Suprapubic skin (tissue), 3 donors: ENCODE measurements at regions not wholly inside any gene's neighbourhood (a gene's known extent, or its start where the extent isn't known, plus 50 kb on each side); places are given as distances from the start of the nearest gene placed in this dataset.

Source experiments
- CTCF ChIP-seq, 2 donors: fragments of 200-600 bp in 1 of 2; fragments of 450-650 bp in 1 of 2; sonication (generic) in 1 of 2; IDR thresholded peaks; one replicate each; pipeline ENCODE4 v1.5.1; 2016 to 2019; ENCODE audit warnings: antibody characterized with exemption in 2 of 2, mild to moderate bottlenecking in 1 of 2, moderate library complexity in 1 of 2
- EP300 ChIP-seq: sonication (generic); formaldehyde crosslinking; IDR thresholded peaks from one replicate; pipeline ENCODE4 v1.6.1; 2017; ENCODE audit warnings: antibody characterized with exemption
- POLR2A ChIP-seq, 2 donors: fragments of 450-650 bp; IDR thresholded peaks; one replicate each; pipeline ENCODE4 v1.6.1; 2017; ENCODE audit warnings: antibody characterized with exemption in 2 of 2, mild to moderate bottlenecking in 2 of 2, moderate library complexity in 2 of 2

- TF ChIP-seq CTCF (IDR thresholded peaks at IDR 0.05) (no peak), POLR2A (IDR thresholded peaks at IDR 0.05) (no peak), EP300 (no peak)
Observed at GRCh38 chr12:60849723-60850122, 1253.9 kb downstream of the SLC16A7 start.
